HFFc6 (cell line): ENCODE measurements at regions not wholly inside any gene's neighbourhood (a gene's known extent, or its start where the extent isn't known, plus 50 kb on each side); places are given as distances from the start of the nearest gene placed in this dataset.

Experiments used
- DNase-seq: peaks from one replicate; pipeline ENCODE4 v3.0.0-alpha.2; 2018
- H3K27ac Mint-ChIP-seq: 2 replicates; pipeline ENCODE4 v1.8.0; 2020; ENCODE audit warnings: mild to moderate bottlenecking, mixed read lengths
- H3K27me3 Mint-ChIP-seq: 2 replicates; pipeline ENCODE4 v1.8.0; 2021; ENCODE audit warnings: mild to moderate bottlenecking, moderate library complexity, mixed read lengths; ENCODE audit not compliant: insufficient read depth
- H3K36me3 Mint-ChIP-seq: 2 replicates; pipeline ENCODE4 v1.8.0; 2021; ENCODE audit warnings: low read depth, mixed read lengths
- H3K4me1 Mint-ChIP-seq: 2 replicates; pipeline ENCODE4 v1.8.0; 2020; ENCODE audit warnings: low read depth, mixed read lengths
- H3K4me3 Mint-ChIP-seq: 2 replicates; pipeline ENCODE4 v1.8.0; 2020; ENCODE audit warnings: mild to moderate bottlenecking, moderate library complexity, mixed read lengths
- H3K9me3 Mint-ChIP-seq: 2 replicates; pipeline ENCODE4 v1.8.0; 2020; ENCODE audit warnings: mild to moderate bottlenecking, mixed read lengths
- CTCF ChIP-seq: fragments of 200-600 bp; sonication (generic); IDR thresholded peaks from 2 replicates; pipeline ENCODE4 v1.5.0; 2021; ENCODE audit warnings: antibody characterized with exemption, mild to moderate bottlenecking

GRCh38 chr6:109315341-109316110, 66.7 kb downstream of the CD164 start:
- no peaks in the 10 kb centered on the region for H3K9me3 Mint-ChIP-seq
- H3K27ac Mint-ChIP-seq, result no peak overlapping the region
- no peaks in the 10 kb centered on the region for H3K4me1 Mint-ChIP-seq
- peaks cover 18% of the 10 kb centered on the region for H3K27me3 Mint-ChIP-seq
- no peak overlapping the region for H3K4me3 Mint-ChIP-seq
- TF ChIP-seq CTCF, result no peak
- DNase-seq, result no peak
- no peaks in the 10 kb centered on the region for H3K36me3 Mint-ChIP-seq

- H3K4me1 Mint-ChIP-seq, result no peaks in the 10 kb centered on the region
- peaks cover 18% of the 10 kb centered on the region for H3K27me3 Mint-ChIP-seq
- TF ChIP-seq CTCF, result no peak
- H3K9me3 Mint-ChIP-seq, result no peaks in the 10 kb centered on the region
- no peak overlapping the region for H3K4me3 Mint-ChIP-seq
- no peak for DNase-seq
- no peak overlapping the region for H3K27ac Mint-ChIP-seq
- no peaks in the 10 kb centered on the region for H3K36me3 Mint-ChIP-seq
These were observed 68.0 kb downstream of the CD164 start for GRCh38 chr6:109314313-109314712.

- peaks cover 14% of the 10 kb centered on the region for H3K27me3 Mint-ChIP-seq
- H3K36me3 Mint-ChIP-seq, result no peaks in the 10 kb centered on the region
- peaks cover 2% of the 10 kb centered on the region; the same call in 1 of the 2 replicates for H3K4me1 Mint-ChIP-seq
- H3K9me3 Mint-ChIP-seq, result no peaks in the 10 kb centered on the region
- no peak for DNase-seq
- no peak for TF ChIP-seq CTCF
- H3K27ac Mint-ChIP-seq, result no peak overlapping the region
- H3K4me3 Mint-ChIP-seq, result no peak overlapping the region
These were observed 69.1 kb downstream of the CD164 start for GRCh38 chr6:109313139-109313538.

- Mint-ChIP-seq H3K36me3 (no peaks in the 10 kb centered on the region), H3K4me3 (no peak overlapping the region), H3K9me3 (no peaks in the 10 kb centered on the region), H3K27ac (no peak overlapping the region), H3K27me3 (peaks cover 20% of the 10 kb centered on the region), H3K4me1 (peaks cover 7% of the 10 kb centered on the region; the same call in 1 of the 2 replicates)
- no peak for DNase-seq
- no peak for TF ChIP-seq CTCF
These were observed 70.8 kb downstream of the CD164 start for GRCh38 chr6:109311471-109311870.

- TF ChIP-seq CTCF, result no peak
- Mint-ChIP-seq H3K9me3 (no peaks in the 10 kb centered on the region), H3K4me3 (no peak overlapping the region)
These were observed 72.3 kb downstream of the CD164 start for GRCh38 chr6:109309917-109310316.

More at GRCh38 chr6:109309917-109310316, 72.3 kb downstream of the CD164 start:
- H3K27me3 Mint-ChIP-seq, result peaks cover 18% of the 10 kb centered on the region
- H3K27ac Mint-ChIP-seq, result no peak overlapping the region
- H3K4me1 Mint-ChIP-seq, result peaks cover 8% of the 10 kb centered on the region
- no peak for DNase-seq
- no peaks in the 10 kb centered on the region for H3K36me3 Mint-ChIP-seq
